GM19099 (cell line): ENCODE measurements at regions not wholly inside any gene's neighbourhood (a gene's known extent, or its start where the extent isn't known, plus 50 kb on each side); places are given as distances from the start of the nearest gene placed in this dataset.

Experiments
- POLR2A ChIP-seq: IDR thresholded peaks from 3 replicates; pipeline ENCODE4 v1.6.1; 2011; ENCODE audit warnings: low read depth; ENCODE audit not compliant: insufficient read length; ENCODE audit errors: extremely low read depth

DNA sequence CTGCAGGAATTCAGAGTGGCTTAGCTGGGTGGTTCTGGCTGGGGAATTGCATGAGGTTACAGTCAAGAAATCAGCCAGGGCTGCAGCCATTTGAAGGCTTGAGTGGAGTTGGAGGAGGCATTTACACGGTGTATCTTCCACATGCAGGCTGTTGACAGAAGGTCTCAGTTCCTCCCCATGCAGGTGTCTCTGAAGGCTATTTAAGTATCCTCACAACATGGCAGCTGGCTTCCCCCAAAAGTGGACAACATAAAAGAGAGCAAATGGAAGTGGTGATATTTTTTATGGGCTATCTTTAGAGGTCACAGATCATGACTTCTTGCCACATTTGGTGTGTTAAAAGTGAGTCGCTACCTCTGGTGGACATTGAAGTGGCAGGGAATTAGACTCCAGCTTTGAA lies 60.1 kb upstream of the SPRED1 start:
- TF ChIP-seq POLR2A, result no peak

DNA sequence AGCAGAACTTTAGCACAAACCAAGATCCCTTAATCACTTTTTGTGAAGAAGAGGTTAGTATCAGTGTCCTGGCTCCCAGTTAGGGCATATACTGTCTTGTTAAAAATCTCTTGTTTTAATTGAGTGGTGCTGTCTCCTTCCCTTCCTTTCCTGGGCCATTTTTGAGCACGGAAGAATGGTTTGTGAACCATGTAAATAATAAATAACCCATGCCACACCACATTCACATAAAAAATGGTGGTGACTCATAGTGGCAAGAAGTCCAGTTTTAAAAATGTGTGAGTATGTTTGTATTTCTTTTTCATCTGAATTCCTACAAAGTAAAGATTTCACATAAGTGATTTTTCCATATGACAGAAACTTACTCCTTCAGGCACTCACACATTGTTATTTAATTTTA lies 59.1 kb upstream of the SPRED1 start:
- TF ChIP-seq POLR2A, result no peak

DNA sequence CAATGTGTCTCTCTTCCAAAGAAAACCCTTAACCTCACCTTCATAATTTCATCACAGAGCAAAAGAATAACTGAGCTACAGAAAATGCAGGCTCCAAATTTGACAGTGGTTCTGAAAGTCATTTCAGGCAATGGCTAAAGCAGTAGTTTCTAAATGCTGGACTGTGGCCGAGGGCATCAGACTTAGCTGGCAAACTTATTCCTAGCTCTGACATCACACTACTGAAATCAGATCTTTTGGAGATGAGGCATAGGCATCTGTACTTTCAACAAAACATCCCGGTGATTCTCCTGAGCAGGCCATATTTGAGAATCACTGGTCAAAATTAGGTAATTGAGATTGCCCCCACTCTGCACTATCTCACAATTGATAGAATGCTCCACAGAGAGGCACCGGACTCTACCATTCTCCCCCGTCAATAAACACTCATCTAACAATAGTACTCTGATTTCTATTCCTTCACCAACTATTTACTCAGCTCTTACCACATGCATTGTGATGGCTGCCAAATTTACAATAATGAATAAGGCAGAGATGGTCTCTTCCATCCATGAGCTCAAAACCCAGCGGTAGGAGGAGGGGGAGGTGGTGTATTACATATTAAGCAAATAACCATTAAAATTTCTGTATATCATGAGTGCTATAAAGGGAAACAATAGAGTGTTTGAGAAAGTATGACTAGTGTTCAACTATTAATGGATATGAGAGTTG lies 57.3 kb upstream of the SPRED1 start:
- TF ChIP-seq POLR2A, result no peak

DNA sequence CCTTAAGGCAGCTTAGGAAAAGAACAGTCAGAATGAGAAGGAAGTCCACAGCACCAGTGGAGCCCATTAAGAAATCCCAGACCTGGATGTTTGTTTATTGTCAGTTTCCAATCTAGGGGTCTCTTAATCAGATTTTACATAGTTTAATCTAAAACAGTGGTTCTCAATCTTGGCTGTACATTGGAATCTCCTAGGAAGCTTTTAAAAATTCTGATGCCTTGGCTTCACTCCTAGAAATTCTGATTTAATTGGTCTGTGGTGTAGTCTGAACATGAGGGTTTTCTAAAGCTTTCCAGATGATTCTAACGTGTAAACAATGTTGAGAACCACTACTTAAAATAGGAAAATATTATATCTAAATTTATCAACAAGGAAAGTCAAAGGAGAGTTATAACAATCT lies 56.6 kb upstream of the SPRED1 start:
- TF ChIP-seq POLR2A, result no peak

DNA sequence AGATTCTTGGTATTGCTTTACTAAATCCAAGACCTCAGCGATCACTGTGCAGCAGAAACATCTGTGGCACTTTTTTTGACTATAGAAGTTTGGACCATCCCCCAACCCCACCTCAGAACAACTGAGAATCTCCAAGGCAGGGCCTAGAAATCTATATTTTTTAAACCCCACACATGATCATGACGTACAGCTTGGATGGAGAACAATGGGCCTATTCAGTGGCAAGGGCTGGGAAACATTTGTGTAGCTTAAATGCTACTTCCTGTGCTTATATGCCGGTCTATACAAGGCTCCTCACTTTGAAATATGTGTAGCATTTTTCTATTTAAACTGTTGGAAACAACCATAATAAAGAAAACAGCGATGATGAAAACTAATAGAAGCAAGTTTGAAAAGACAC lies 55.1 kb upstream of the SPRED1 start:
- TF ChIP-seq POLR2A, result no peak

DNA sequence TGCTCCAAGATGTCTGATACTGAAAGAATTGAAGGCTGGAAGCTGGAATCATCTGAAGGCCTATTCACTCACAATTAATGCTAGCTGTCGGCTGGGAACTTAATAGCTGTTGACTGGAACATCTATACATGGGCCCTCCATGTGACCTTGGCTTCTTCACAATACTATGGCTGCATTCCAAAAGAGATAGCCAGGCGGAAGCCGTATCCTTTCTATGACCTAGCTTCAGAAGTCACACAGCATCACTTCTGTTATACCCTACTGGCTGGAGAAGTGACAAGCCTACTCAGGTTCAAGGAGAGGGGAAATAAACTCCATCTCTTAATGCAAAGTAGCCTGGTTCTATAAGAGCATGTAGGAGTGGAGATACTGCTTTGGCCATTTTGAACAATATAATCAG lies 50.9 kb upstream of the SPRED1 start:
- no peak for TF ChIP-seq POLR2A

DNA sequence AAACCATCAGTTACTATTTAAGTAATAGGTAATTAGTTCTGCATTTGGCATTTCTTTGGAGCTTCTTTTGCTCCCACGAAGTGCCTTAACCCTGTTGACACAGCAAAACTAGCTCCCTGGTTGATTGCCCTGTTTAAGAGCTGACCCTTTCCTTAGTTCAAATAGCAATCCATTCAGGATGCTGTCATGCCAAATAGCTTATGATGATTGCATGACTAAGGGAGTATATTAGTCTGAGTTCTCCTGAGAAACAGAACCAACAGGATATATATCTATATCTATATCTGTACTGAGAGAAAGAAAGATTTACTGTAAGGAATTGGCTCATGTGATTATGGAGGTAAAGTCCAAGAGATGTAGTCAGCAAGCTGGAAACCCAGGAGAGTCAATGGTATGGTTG lies 50.3 kb upstream of the SPRED1 start:
- TF ChIP-seq POLR2A, result no peak
